ENCODE measurements at regions not wholly inside any gene's neighbourhood (a gene's known extent, or its start where the extent isn't known, plus 50 kb on each side); places are given as distances from the start of the nearest gene placed in this dataset.

- TF ChIP-seq EZH2 (IDR thresholded peaks at IDR 0.05; ENCODE audit: insufficient read depth, poor library complexity, severe bottlenecking) (no peak), EZH2phosphoT487 (IDR thresholded peaks at IDR 0.05; ENCODE audit: insufficient read depth, low read depth) (no peak)
These were observed 524.1 kb downstream of the PLCL1 start for GRCh38 chr2:198328454-198328853.
